Fibroblast of lung (primary cell): ENCODE measurements at regions not wholly inside any gene's neighbourhood (a gene's known extent, or its start where the extent isn't known, plus 50 kb on each side); places are given as distances from the start of the nearest gene placed in this dataset.

ENCODE experiments used
- CTCF ChIP-seq, 2 donors: IDR thresholded peaks in 1 of 2; conservative IDR thresholded peaks in 1 of 2; 1 replicate in 1 of 2; 2 replicates in 1 of 2; pipeline ENCODE4 v1.5.1; 2011 to 2012; ENCODE audit warnings: low read length in 2 of 2, control low read depth in 1 of 2, inconsistent platforms in 1 of 2, low read depth in 1 of 2, mild to moderate bottlenecking in 1 of 2
- EZH2 ChIP-seq: IDR thresholded peaks from 2 replicates; pipeline ENCODE4 v1.5.1; 2012; ENCODE audit warnings: low read length, control low read depth, mild to moderate bottlenecking; ENCODE audit errors: missing control alignments

- TF ChIP-seq CTCF (conservative IDR thresholded peaks at IDR 0.05 in 1 of 2, IDR thresholded peaks at IDR 0.05 in 1 of 2; ENCODE audit: low read depth in 1 of 2, low read length in 2 of 2) (no peak), EZH2 (no peak)
These were observed 422.4 kb upstream of the BOD1L1 start for GRCh38 chr4:14049946-14050345.
